HG02870 (cell line): ENCODE measurements at regions not wholly inside any gene's neighbourhood (a gene's known extent, or its start where the extent isn't known, plus 50 kb on each side); places are given as distances from the start of the nearest gene placed in this dataset.
"Not testable (repeated sequence)": the region's sequence is repeated elsewhere in the genome, so short reads cannot be mapped to it uniquely, and the experiment has no call there.

Experiments
- ATAC-seq: cut with Tn5 transposase; IDR thresholded peaks from one replicate; pipeline ENCODE4 v1.9.1; 2021; ENCODE audit warnings: mild to moderate bottlenecking, moderate library complexity; ENCODE audit not compliant: unreplicated experiment

DNA sequence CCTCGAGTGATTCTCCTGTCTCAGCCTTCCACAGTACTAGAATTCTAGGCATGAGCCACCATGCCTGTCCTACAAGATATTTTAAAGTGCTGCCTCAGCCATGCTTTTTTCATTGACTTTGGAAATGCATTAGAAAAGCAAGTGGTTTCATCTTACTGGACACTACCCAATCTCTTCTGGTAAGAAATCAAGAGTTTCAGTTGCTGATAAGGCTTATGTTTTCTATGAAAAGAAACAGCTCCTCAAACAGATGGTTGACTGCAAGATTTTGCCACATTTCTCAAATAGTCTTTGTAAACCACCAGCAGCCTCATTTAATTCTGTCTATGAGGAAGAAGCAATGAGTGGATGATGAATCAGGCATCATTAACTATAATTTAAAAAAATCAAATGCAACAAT is 264.5 kb upstream of the LRP1B start:
- no peak for ATAC-seq

DNA sequence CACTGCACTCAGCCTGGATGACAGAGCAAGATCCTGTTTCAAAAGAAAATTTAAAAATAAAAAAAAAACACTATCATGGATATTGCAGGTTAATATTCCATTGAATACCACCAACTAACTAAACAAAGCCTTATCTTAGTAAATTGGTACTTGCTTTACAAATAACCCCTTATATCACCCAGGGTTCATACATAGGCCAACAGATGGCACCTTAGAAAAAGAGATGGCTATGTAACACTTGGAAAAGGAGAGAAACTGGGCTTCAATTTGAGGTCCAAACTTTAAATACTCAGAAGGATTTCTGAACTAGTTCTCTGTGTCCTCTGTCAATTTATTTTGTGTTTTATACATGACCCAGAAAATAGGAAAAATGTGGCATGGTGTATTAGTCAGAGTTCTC is 249.6 kb upstream of the LRP1B start:
- no peak for ATAC-seq

DNA sequence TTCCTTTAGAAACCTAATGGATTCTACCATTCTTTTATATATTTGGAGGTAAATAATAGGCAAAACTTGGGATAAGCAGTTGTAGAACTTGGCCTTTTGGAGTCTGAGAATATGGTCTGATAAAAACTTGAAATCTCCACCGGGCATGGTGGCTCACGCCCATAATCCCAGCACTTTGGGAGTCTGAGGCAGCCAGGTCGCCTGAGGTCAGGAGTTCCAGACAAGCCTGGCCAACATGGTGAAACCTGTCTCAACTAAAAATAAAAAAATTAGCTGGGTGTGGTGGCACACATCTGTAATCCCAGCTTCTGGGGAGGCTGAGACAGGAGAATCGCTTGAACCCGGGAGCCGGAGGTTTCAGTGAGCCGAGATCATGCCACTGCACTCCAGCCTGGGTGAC is 231.3 kb upstream of the LRP1B start:
- not testable (repeated sequence) for ATAC-seq

GRCh38 chr2:142347751-142348150 is 216.9 kb upstream of the LRP1B start:
- no peak for ATAC-seq

DNA sequence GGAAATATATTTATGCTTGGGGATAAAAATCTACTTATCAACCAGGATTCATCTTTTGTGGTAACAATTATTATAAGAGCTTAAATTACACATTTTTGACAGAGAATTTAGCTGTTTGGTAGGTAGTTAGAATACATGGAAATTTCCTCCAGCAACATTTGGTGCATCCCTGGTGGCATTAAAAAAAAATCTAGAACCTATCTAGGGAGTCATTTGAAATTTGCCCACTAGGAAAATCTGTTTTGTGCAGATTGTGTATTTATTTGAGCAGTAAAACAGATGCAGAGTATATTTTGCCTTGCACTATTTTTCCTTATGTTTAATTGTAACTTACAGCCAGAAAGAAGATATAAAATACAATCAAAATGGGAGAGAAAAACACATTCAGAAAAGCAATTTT is 208.4 kb upstream of the LRP1B start:
- no peak for ATAC-seq

DNA sequence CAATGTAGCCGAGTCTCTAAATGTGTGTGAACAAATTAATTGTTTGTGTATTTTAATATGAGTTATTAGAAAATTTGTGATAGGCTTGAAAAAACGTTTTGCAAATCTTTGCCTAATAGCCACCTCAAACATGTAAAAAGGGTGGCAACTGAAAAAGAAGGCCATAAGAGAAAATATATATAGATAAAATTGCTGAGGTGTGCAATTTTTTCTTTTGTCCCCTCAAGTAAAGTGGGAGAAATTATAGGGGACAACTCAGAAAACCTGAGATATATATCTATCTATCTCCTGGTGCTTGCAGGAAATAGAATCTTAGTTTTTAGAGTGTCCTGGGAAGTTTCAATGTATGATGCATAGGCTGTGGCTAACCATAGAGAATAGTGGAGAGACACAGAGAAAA is 201.4 kb upstream of the LRP1B start:
- ATAC-seq, result no peak

DNA sequence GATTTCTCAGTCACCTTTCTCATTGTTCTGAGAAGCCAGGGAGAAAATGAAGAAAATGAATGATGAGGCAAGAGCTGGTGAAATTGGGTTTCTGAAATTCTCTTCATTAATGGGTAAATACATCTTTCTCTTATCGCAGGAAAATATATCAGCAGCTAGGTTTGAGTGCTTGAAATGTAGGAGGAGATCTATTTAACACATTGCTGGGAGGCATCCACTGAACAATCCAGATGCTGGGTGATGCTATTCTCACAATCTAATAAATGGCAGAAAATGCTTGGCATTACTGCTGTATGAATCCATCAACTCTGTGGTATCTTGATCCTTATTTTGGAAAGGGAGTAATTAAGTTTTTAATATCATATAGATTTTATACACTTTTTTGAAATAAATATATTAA is 199.6 kb upstream of the LRP1B start:
- ATAC-seq, result no peak

- no peak for ATAC-seq
Measured at GRCh38 chr2:142325870-142326269, 195.1 kb upstream of the LRP1B start.

DNA sequence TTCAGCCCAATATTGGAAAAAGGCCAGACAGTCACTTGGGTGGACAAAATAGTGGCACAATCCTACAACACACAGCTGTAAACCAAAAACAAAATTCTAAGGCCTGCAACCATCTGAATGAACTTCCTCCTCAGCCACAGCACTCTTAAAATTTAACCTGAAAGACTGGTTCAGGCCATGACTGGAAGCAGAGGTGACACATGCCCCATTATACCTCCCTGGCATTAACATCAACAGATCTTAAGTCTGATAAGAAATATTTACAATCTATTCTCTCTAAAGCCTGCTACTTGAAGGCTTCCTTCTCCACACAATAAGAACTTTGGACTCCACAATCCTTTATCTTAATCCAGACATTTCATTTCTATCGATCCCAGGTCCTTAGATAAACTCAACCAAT is 192.4 kb upstream of the LRP1B start:
- ATAC-seq, result no peak

DNA sequence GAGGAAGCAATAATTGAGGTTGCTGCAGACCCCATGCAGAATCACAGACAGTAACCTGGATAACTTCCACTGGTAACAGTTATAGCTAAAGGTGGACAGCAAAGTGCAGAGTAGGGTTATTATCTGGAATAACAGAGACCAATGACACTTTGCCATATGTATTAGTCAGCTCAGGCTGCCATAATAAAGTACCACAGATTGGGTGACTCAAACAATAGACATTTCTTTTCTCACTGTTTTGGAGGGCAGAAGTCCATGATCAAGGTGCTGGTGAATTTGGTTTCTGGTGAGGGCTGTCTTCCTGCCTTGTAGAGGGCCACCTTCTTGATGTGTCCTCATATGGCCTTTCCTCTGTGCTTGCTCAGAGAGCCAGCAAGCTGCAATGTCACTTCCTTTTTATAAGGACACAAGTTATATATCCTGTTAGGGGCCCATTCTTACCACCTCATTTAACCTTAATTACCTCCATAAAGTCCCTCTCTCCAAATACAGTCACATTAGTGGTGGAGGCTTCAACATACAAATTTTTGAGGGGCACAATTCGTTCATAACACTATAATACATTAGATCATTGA is 191.0 kb upstream of the LRP1B start:
- ATAC-seq, result no peak

GRCh38 chr2:142320067-142320466 is 189.3 kb upstream of the LRP1B start:
- ATAC-seq, result no peak

DNA sequence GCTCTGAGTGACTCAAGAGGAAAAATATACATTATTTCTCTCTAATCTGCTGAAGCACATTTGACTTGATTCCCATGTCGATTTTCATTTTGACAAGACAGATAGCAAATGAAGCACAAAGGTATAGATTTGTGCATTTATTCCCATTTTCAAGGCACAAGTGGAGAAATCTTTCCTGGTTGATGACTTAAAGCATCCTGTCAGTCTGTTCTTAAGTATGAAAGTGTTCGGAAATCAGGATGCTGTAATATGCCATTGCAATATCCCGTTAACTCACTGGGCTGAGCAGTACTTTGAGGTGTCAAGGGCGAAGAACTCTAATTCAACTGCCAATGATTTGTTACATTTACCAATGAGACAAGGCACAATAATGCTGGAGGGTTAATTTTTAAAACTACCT is 185.2 kb upstream of the LRP1B start:
- no peak for ATAC-seq

- ATAC-seq, result no peak
Measured at GRCh38 chr2:142315346-142315745, 184.5 kb upstream of the LRP1B start.

DNA sequence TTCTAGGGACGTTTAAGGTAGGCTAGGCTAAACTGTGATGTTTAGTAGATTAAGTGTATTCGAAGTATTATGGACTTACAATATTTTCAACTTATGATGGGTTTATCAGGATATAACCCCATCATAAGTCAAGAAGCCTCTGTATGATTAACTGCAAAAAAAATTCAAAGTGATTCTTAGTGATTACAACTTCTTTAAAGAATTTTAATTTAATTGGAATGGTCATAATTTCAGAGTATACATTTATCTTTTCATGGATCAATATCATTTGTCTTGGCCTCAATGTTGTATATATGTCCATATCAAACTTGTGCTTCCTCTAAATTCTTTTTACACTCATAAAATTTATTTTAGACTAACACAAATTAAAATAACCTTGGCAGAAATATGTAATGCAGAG is 183.3 kb upstream of the LRP1B start:
- ATAC-seq, result no peak

- no peak for ATAC-seq
Measured at GRCh38 chr2:142310530-142310929, 179.7 kb upstream of the LRP1B start.

GRCh38 chr2:142308744-142309143 is 177.9 kb upstream of the LRP1B start:
- no peak for ATAC-seq

DNA sequence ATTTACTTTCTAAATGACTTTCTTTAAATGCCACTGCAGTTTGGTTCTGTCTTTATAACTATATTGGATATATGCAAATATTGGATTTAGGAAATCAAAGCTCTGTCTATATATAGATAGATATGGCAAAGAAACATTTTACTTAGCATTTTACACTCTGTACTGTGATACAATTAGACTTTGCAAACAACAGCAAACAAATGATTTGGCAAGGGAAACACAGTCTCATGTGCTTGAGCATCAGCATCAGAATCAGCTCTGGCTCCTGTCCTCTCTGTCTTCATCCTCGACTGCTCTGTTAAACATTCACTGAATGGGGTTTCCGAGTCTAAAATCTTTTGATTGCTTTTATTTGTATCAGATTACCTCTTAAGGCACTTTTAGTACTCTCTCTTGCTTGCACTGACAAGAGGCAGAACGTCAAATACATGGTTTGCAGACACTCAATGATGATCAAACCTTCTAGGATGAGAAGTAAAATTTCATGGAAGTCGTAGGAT is 176.8 kb upstream of the LRP1B start:
- ATAC-seq, result no peak

- no peak for ATAC-seq
Measured at GRCh38 chr2:142307086-142307485, 176.3 kb upstream of the LRP1B start.

DNA sequence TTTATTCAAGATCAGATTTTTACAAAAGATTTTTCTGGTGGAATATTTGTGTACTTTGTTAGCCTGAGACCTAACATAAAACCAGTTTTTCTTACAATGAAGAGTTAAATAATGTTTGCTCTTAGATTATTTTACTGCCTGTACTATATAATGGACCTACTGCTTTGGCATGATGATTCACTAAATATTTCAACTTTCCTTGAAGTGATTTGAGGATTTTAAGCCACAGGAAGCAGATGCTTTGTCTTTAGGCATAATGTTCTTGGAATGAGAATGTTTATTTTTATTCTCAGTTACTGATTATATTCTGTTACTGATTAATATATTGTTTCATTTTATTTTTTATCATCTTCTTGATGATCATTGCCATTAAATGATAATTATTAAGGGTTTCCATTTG is 175.3 kb upstream of the LRP1B start:
- ATAC-seq, result no peak

- ATAC-seq, result no peak
Measured at GRCh38 chr2:142300517-142300916, 169.7 kb upstream of the LRP1B start.

DNA sequence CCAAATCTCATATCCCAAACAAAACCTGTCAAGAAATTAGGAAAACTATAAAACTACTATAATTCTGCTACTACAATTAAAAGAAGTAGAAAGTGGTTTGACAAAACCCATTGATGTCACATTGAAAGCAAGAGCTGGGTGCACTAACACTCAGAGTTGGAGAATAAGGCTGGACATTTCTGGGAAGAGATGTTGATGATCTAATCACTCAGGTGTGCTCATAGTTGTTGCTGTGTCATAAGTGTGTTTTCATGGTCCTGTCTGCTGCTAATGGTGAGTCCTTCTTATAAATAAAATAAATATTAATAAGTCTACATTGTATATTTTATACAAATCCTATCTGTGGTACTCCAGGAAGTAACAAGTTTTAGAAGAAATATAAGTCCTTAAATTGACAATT is 168.2 kb upstream of the LRP1B start:
- ATAC-seq, result no peak

- ATAC-seq, result no peak
Measured at GRCh38 chr2:142294225-142294624, 163.4 kb upstream of the LRP1B start.

DNA sequence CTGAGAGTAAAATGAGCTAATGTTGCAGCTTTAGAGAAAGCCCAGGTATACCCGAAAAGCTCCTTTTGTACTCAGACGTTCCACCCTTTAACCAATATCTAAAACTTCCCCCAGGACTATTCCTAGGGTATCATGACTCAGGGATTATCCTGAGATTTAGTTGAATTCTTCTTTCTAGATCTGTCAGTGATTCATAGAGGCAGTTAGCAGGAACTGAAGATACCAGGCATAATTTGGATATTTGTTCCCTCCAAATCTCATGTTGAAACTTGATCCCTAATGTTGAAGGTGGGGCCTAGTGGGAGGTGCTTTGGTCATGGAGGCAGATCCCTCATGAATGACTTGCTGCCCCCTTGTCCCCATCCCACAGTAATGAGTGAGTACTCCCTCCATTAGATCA is 161.2 kb upstream of the LRP1B start:
- ATAC-seq, result no peak
